GM12865 (cell line): ENCODE measurements at regions not wholly inside any gene's neighbourhood (a gene's known extent, or its start where the extent isn't known, plus 50 kb on each side); places are given as distances from the start of the nearest gene placed in this dataset.

Experiments used
- DNase-seq: peaks from one replicate; pipeline ENCODE4 v3.0.0; 2010; ENCODE audit warnings: low read depth
- H3K4me3 ChIP-seq: 2 replicates; pipeline ENCODE4 v1.5.1; 2011; ENCODE audit warnings: mild to moderate bottlenecking, low read depth, low read length, control low read depth
- TF ChIP-seq, protein P1 (sequence below): IDR thresholded peaks from 2 replicates; pipeline ENCODE4 v1.5.1; 2011; ENCODE audit warnings: low read length, control low read depth, low read depth, inconsistent platforms; ENCODE audit not compliant: insufficient read depth; ENCODE audit errors: missing control alignments

DNA sequence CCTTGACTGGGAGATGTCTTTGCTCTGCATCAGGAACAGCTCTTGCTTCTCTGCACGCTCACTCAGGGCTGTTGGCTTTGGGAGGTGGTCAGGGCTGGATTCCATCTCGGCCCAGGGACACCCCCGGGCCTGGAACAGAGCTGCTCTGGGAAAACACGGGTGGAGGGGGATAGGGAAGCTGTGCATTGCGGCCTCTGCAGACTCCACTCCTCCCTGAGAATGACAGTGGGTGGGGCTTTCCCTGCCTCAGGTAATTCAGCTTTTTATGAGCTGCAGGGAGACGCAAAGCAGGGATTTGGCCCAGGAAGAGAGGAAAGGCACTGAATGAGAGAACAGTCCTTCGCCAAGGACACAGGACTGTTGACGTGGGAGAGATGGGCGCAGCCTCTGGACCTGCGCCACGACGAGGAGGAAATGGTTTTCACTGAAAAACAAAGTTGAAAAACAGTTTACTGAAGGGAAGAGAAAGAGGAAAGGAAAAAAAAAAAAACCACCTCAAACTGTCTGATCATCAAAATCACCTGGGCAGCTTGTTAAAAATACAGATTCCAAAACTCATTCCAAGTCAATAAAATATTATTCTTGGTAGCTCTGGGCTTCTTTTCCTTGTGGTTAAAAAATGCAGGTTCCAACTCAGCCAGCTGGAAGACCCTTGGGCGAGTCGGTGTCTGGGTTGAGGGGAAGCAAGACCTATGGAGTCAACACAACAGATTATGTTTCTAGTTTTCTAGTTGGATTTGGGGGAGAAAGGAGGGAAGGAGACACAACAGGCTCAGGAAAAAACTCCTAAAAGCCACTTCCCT is 194.0 kb downstream of the ZFP36L2 start:
- TF ChIP-seq, protein P1, sequence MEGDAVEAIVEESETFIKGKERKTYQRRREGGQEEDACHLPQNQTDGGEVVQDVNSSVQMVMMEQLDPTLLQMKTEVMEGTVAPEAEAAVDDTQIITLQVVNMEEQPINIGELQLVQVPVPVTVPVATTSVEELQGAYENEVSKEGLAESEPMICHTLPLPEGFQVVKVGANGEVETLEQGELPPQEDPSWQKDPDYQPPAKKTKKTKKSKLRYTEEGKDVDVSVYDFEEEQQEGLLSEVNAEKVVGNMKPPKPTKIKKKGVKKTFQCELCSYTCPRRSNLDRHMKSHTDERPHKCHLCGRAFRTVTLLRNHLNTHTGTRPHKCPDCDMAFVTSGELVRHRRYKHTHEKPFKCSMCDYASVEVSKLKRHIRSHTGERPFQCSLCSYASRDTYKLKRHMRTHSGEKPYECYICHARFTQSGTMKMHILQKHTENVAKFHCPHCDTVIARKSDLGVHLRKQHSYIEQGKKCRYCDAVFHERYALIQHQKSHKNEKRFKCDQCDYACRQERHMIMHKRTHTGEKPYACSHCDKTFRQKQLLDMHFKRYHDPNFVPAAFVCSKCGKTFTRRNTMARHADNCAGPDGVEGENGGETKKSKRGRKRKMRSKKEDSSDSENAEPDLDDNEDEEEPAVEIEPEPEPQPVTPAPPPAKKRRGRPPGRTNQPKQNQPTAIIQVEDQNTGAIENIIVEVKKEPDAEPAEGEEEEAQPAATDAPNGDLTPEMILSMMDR: no peak
- no peak for DNase-seq
- H3K4me3 ChIP-seq: no peak overlapping the region

DNA sequence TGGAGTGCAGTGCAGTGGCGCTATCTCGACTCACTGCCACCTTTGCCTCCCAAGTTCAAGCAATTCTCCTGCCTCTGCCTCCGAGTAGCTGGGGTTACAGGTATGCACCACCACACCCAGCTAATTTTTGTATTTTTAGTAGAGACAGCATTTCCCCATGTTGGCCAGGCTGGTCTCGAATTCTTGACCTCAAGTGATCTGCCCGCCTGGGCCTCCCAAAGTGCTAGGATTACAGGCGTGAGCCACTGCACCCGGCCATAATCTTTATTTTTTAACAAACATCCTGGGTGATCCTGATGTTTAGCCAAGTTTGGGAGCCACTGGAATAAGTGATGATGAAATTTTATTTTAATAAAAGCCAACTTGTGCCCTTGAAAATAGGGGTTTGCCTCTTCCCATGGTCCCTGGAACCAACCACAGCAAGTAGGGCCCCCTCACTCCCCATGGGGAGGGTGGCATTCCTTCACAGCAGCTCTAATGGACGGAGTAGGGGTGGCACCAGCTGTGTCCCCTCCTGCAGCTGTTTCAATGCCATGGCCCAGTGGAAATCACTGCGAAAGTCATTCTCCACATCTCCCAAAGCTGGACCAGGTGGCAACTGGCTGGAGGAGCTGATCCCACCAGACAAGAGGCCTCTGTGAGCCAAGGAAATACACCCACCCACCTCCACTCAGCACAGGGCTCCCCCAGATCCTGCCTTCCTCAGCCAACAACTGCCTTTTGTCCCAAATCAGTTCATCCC is 194.8 kb downstream of the ZFP36L2 start:
- H3K4me3 ChIP-seq: no peak overlapping the region
- TF ChIP-seq, protein P1: no peak
- no peak for DNase-seq

DNA sequence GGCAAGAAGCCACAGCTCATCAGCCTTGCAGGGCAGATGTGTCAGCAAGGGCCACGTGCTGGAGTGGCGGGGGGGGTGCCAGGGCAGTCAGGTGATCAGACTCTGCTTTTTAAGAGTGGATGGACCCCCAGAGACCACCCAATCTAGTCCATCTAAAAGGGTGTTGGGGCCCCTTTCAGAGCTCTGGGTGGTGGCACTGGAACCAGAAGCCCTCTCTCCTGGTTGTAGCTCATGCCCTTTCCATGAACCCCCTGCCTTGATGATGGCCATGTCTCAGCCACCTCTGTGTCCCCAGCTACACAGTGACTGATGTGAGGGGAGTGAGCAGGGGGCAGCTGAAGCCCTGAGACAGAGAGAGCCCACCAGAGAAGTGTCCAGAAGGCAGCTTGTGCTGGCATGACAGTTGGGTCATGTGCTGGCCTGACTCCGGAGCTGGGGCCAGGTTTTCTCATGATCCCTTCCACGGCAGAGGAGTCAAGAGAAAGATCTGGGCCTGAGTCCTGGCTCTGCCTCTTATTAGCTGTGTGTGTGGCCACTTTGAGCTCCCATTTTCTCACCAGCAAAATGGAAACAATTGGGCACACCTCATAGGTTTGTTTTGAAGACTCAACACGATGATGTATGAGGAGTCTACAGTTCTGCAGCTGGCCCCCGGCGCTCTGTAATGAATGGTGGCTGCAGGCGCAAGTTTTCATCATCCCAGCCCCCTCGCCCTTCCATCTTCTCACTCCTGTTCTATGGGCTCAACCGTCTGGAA is 195.7 kb downstream of the ZFP36L2 start:
- TF ChIP-seq, protein P1: no peak
- no peak overlapping the region for H3K4me3 ChIP-seq
- DNase-seq: no peak

DNA sequence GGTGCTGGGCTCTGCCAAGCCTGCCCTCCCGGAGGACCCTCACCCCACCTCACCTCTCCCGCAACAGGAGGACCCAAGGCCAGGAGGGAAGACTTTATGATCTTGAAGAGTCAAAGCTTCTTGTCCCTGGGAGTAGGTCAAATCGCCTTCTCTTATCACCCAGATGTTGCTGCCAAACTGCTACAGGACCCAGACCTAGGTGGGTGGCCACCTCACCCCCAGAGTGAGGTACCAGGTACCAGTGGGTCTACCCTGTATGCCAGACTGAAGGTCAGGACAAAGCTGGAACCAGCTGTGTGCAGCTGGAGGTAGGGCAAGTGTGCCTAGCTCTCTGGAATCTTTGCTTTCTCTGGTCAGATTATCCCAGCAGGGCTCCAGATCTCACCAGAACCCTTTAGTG is 197.2 kb downstream of the ZFP36L2 start:
- no peak overlapping the region for H3K4me3 ChIP-seq
- TF ChIP-seq, protein P1: no peak
- DNase-seq: no peak

DNA sequence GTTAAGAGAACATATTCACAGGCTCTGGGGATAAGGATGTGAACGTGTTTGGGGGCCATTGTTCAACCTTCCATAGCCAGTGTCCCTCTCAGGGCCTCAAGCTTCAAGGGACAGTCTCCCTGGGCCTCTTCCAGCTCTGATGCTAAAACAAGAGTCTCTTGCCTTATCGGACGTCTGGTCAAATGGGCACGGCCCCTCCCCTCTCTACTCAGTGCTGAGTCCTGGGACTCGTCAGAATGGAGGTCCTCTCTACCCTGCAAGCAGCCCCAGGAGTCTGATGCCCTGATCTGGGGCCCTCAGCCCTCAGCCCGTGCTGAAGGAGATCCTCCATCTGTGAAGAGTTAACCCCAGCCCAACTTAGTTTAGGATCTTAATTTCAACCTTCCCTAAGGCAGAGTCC is 198.2 kb downstream of the ZFP36L2 start:
- TF ChIP-seq, protein P1: no peak
- H3K4me3 ChIP-seq: no peak overlapping the region
- no peak for DNase-seq

DNA sequence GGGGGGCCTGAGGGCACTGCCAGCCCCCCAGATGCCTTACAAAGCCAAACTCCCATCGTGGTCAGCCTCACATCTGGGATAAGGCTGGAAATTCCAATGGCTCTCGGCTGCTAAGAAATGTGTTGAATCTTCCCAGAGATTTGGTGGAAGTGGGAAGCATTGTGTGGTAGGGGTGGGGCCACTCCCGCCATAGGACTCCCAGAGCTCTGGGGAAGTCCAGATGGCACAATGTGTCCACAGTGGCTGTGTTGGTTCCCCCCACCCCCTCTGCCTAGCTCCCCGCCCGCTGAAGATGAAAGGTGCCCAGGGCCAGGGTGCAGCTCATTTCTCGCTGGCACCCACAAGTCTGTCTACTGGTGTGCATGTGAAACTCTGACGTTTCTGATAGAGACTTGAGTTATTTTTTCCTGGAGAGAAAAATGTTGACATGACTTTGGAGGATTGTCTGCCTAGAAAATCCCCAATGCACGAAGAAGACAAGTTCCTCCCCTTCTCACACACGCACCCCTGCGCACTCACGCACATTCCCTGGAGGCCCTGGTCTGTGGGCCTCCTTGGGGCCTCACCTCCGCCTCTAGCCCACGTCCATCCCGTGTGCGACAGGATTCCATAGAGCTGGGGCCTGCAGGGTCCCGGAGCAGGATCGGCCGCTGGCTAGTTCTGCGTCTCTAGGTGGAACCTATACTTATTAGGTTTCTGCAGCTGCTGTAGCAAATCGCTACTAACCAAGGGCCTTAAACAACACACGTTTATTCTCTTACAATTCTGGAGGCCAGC is 199.1 kb downstream of the ZFP36L2 start:
- no peak for DNase-seq
- TF ChIP-seq, protein P1: no peak
- H3K4me3 ChIP-seq: no peak overlapping the region
